ENCODE measurements at regions not wholly inside any gene's neighbourhood (a gene's known extent, or its start where the extent isn't known, plus 50 kb on each side); places are given as distances from the start of the nearest gene placed in this dataset.

DNA sequence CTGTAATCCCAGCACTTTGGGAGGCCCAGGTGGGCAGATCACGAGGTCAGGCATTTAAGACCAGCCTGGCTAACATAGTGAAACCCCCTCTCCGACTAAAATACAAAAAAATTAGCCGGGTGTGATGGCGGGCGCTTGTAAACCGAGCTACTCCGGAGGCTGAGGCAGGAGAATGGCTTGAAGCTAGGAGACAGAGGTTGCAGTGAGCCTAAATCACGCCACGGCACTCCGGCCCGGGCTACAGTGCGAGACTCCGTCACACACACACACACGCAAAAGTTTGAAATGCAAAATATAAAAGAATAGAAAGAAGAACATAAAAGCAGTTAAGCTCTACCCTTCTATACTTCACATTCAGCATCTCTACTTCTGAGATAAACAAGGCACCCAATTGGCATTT, 1165.9 kb upstream of the CNTN5 start:
- Histone ChIP-seq H3K4me1 (ENCODE audit: control insufficient read depth, extremely low read depth, insufficient read depth, low read length) (no peaks in the 10 kb centered on the region), H3K4me2 (ENCODE audit: control insufficient read depth, extremely low read depth, insufficient read depth, low read depth, low read length) (no peak overlapping the region), H4K20me1 (ENCODE audit: control insufficient read depth, extremely low read depth, insufficient read depth, low read length) (no peaks in the 10 kb centered on the region), H2AFZ (ENCODE audit: control insufficient read depth, low read length) (no peak overlapping the region), H3K27ac (ENCODE audit: control insufficient read depth, insufficient read depth, low read length) (no peak overlapping the region), H3K79me2 (ENCODE audit: control insufficient read depth, insufficient read depth, low read length) (no peaks in the 10 kb centered on the region), H3K36me3 (ENCODE audit: control insufficient read depth in 2 of 2, extremely low read depth in 1 of 2, insufficient read depth in 2 of 2, low read length in 2 of 2) (no peaks in the 10 kb centered on the region), H3K4me3 (ENCODE audit: control insufficient read depth in 2 of 3, extremely low read depth in 1 of 3, insufficient read depth in 2 of 3, low read depth in 1 of 3, low read length in 3 of 3) (no peak overlapping the region), H3K9me3 (ENCODE audit: control insufficient read depth, low read depth, low read length) (no peaks in the 10 kb centered on the region), H3K9ac (ENCODE audit: control insufficient read depth, extremely low read depth, insufficient read depth, low read length) (no peak overlapping the region), H3K9me1 (ENCODE audit: control insufficient read depth, extremely low read depth, insufficient read depth, low read length) (no peaks in the 10 kb centered on the region), H3K27me3 (ENCODE audit: control insufficient read depth, extremely low read depth, insufficient read depth, low read length) (no peaks in the 10 kb centered on the region)
- DNase-seq (ENCODE audit: low read depth, low spot score) (no peak), FAIRE-seq (no peak)
- dilution Hi-C loops (cut with MboI; ENCODE audit: extremely low pct_ligation_motif_present, low sequenced_read_pairs) = no loop called here
- TF ChIP-seq EZH2 (IDR thresholded peaks at IDR 0.05; ENCODE audit: low read length) = no peak
- TF ChIP-seq, protein P1, sequence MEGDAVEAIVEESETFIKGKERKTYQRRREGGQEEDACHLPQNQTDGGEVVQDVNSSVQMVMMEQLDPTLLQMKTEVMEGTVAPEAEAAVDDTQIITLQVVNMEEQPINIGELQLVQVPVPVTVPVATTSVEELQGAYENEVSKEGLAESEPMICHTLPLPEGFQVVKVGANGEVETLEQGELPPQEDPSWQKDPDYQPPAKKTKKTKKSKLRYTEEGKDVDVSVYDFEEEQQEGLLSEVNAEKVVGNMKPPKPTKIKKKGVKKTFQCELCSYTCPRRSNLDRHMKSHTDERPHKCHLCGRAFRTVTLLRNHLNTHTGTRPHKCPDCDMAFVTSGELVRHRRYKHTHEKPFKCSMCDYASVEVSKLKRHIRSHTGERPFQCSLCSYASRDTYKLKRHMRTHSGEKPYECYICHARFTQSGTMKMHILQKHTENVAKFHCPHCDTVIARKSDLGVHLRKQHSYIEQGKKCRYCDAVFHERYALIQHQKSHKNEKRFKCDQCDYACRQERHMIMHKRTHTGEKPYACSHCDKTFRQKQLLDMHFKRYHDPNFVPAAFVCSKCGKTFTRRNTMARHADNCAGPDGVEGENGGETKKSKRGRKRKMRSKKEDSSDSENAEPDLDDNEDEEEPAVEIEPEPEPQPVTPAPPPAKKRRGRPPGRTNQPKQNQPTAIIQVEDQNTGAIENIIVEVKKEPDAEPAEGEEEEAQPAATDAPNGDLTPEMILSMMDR (optimal IDR thresholded peaks at IDR 0.05 in 1 of 3, IDR thresholded peaks at IDR 0.05 in 1 of 3, conservative IDR thresholded peaks at IDR 0.05 in 1 of 3; ENCODE audit: extremely low read depth in 1 of 3, insufficient read depth in 2 of 3, low read length in 3 of 3) = no peak

DNA sequence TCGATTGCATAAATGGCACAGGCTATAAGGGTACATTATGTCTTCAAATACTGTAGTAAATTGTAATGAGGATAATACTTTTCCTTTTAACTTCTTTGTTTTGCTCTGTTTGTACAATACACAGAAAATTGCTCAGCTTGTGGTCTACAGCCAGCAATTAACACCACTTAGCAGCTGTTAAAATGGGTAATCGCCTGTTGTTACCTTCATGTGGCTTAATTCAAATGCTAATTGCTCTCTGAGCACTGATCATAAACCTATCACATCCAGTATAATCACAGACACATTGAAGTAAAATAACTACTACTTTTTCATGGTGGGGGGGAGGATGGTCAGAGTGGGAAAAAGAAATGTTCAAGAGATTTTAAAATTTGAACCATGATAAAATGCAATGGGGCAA, 1164.1 kb upstream of the CNTN5 start:
- DNase-seq (ENCODE audit: low read depth, low spot score) (no peak), FAIRE-seq (no peak)
- Histone ChIP-seq H3K36me3 (ENCODE audit: control insufficient read depth in 2 of 2, extremely low read depth in 1 of 2, insufficient read depth in 2 of 2, low read length in 2 of 2) (no peaks in the 10 kb centered on the region), H3K9me3 (ENCODE audit: control insufficient read depth, low read depth, low read length) (no peaks in the 10 kb centered on the region), H2AFZ (ENCODE audit: control insufficient read depth, low read length) (no peak overlapping the region), H3K4me3 (ENCODE audit: control insufficient read depth in 2 of 3, extremely low read depth in 1 of 3, insufficient read depth in 2 of 3, low read depth in 1 of 3, low read length in 3 of 3) (no peak overlapping the region), H3K9ac (ENCODE audit: control insufficient read depth, extremely low read depth, insufficient read depth, low read length) (no peak overlapping the region), H3K79me2 (ENCODE audit: control insufficient read depth, insufficient read depth, low read length) (no peaks in the 10 kb centered on the region), H3K9me1 (ENCODE audit: control insufficient read depth, extremely low read depth, insufficient read depth, low read length) (no peaks in the 10 kb centered on the region), H3K27ac (ENCODE audit: control insufficient read depth, insufficient read depth, low read length) (no peak overlapping the region), H4K20me1 (ENCODE audit: control insufficient read depth, extremely low read depth, insufficient read depth, low read length) (no peaks in the 10 kb centered on the region), H3K4me1 (ENCODE audit: control insufficient read depth, extremely low read depth, insufficient read depth, low read length) (no peaks in the 10 kb centered on the region), H3K27me3 (ENCODE audit: control insufficient read depth, extremely low read depth, insufficient read depth, low read length) (no peaks in the 10 kb centered on the region), H3K4me2 (ENCODE audit: control insufficient read depth, extremely low read depth, insufficient read depth, low read depth, low read length) (no peak overlapping the region)
- dilution Hi-C loops (cut with MboI; ENCODE audit: extremely low pct_ligation_motif_present, low sequenced_read_pairs) = no loop called here
- TF ChIP-seq, protein P1 (optimal IDR thresholded peaks at IDR 0.05 in 1 of 3, IDR thresholded peaks at IDR 0.05 in 1 of 3, conservative IDR thresholded peaks at IDR 0.05 in 1 of 3; ENCODE audit: extremely low read depth in 1 of 3, insufficient read depth in 2 of 3, low read length in 3 of 3) = no peak
- TF ChIP-seq EZH2 (IDR thresholded peaks at IDR 0.05; ENCODE audit: low read length) = no peak
